IMR-90 (cell line): ENCODE measurements at regions not wholly inside any gene's neighbourhood (a gene's known extent, or its start where the extent isn't known, plus 50 kb on each side); places are given as distances from the start of the nearest gene placed in this dataset.

Source experiments
- ATAC-seq: fragments of 200-7000 bp; cut with Tn5 transposase; 2 replicates; pipeline ENCODE4 v1.9.1; 2020; ENCODE audit warnings: low read depth, mild to moderate bottlenecking, moderate library complexity
- BruUV-seq: library from RNA; stranded (reverse); fragments of 400-500 nt; replicated peaks from 2 replicates; lab custom pipeline; 2021; lab: Mats Ljungman, UMichigan
- CTCF ChIA-PET: fragments of 300-600 bp; formaldehyde crosslinking; extraction: SDS; loops from one replicate; lab custom pipeline; 2021; ENCODE audit warnings: antibody characterized with exemption; lab: Yijun Ruan, JAX
- POLR2A ChIA-PET: fragments of 300-600 bp; sonication (Branson Sonifier 250); formaldehyde crosslinking; loops from one replicate; lab custom pipeline; 2022; ENCODE audit warnings: antibody characterized with exemption; ENCODE audit not compliant: unreplicated experiment; lab: Charles Lee
- DNase-seq: peaks from one replicate; pipeline ENCODE4 v3.0.0; 2013
- H2AFZ ChIP-seq: replicated peaks from 2 replicates; pipeline ENCODE3; 2013; ENCODE audit warnings: low read length, mild to moderate bottlenecking; ENCODE audit not compliant: poor library complexity
- H2AK5ac ChIP-seq: 2 replicates; pipeline ENCODE4 v1.6.1; 2013; ENCODE audit warnings: low read depth, low read length, inconsistent platforms
- H2AK9ac ChIP-seq: replicated peaks from 2 replicates; pipeline ENCODE3; 2013; ENCODE audit warnings: mild to moderate bottlenecking, low read depth, low read length, moderate library complexity; ENCODE audit not compliant: poor library complexity
- H2BK120ac ChIP-seq: 2 replicates; pipeline ENCODE4 v1.6.1; 2013; ENCODE audit warnings: low read depth, low read length, inconsistent platforms
- H2BK15ac ChIP-seq: 3 replicates; pipeline ENCODE4 v1.6.1; 2013; ENCODE audit warnings: low read depth, low read length, inconsistent platforms
- H2BK20ac ChIP-seq: 2 replicates; pipeline ENCODE4 v1.6.1; 2013; ENCODE audit warnings: low read depth, mild to moderate bottlenecking, inconsistent platforms, low read length, moderate library complexity
- H2BK5ac ChIP-seq: 2 replicates; pipeline ENCODE4 v1.6.1; 2013; ENCODE audit warnings: mild to moderate bottlenecking, low read depth, low read length, inconsistent platforms; ENCODE audit not compliant: poor library complexity, severe bottlenecking
- H3K14ac ChIP-seq: replicated peaks from 2 replicates; pipeline ENCODE4 v1.6.1; 2013; ENCODE audit warnings: low read depth, low read length, inconsistent platforms
- H3K18ac ChIP-seq: 2 replicates; pipeline ENCODE4 v1.6.1; 2013; ENCODE audit warnings: low read depth, low read length, control low read depth
- H3K23ac ChIP-seq: 2 replicates; pipeline ENCODE4 v1.6.1; 2013; ENCODE audit warnings: low read depth, low read length, inconsistent platforms
- H3K27ac ChIP-seq: 2 replicates; pipeline ENCODE4 v1.5.1; 2013; ENCODE audit warnings: mild to moderate bottlenecking, control low read depth, low read length; ENCODE audit not compliant: insufficient read depth
- H3K27me3 ChIP-seq: 2 replicates; pipeline ENCODE4 v1.6.1; 2013; ENCODE audit warnings: low read length; ENCODE audit not compliant: control insufficient read depth, insufficient read depth
- H3K36me3 ChIP-seq: 2 replicates; pipeline ENCODE4 v1.6.1; 2013; ENCODE audit warnings: low read length, mixed read lengths; ENCODE audit not compliant: control insufficient read depth, insufficient read depth
- H3K4ac ChIP-seq: 2 replicates; pipeline ENCODE4 v1.6.1; 2013; ENCODE audit warnings: low read depth, low read length, inconsistent platforms
- H3K4me1 ChIP-seq: 2 replicates; pipeline ENCODE4 v1.6.1; 2013; ENCODE audit warnings: low read length, mixed read lengths; ENCODE audit not compliant: control insufficient read depth, insufficient read depth
- H3K4me2 ChIP-seq: 2 replicates; pipeline ENCODE4 v1.6.1; 2013; ENCODE audit warnings: low read depth, mild to moderate bottlenecking, control low read depth, low read length, moderate library complexity
- H3K4me3 ChIP-seq: 2 replicates; pipeline ENCODE4 v1.5.1; 2013; ENCODE audit warnings: low read depth, mild to moderate bottlenecking, control low read depth, low read length, moderate library complexity; ENCODE audit not compliant: insufficient read depth
- H3K56ac ChIP-seq: 2 replicates; pipeline ENCODE4 v1.6.1; 2013; ENCODE audit warnings: low read length, inconsistent platforms; ENCODE audit not compliant: insufficient read depth; ENCODE audit errors: extremely low read depth
- H3K79me1 ChIP-seq, 2 experiments: 2 replicates each; pipeline ENCODE4 v1.6.1; 2013; ENCODE audit warnings: low read length in 2 of 2, inconsistent platforms in 1 of 2, low read depth in 1 of 2
- H3K9ac ChIP-seq: 2 replicates; pipeline ENCODE4 v1.6.1; 2013; ENCODE audit warnings: low read depth, low read length, control low read depth
- H3K9me1 ChIP-seq: 2 replicates; pipeline ENCODE4 v1.6.1; 2013; ENCODE audit warnings: low read length, inconsistent platforms; ENCODE audit not compliant: insufficient read depth
- H3K9me3 ChIP-seq: 2 replicates; pipeline ENCODE4 v1.6.1; 2013; ENCODE audit warnings: low read length; ENCODE audit not compliant: control insufficient read depth, insufficient read depth
- H4K20me1 ChIP-seq: 2 replicates; pipeline ENCODE4 v1.6.1; 2013; ENCODE audit warnings: low read length, inconsistent platforms; ENCODE audit not compliant: insufficient read depth
- H4K5ac ChIP-seq: 2 replicates; pipeline ENCODE4 v1.6.1; 2013; ENCODE audit warnings: mild to moderate bottlenecking, low read depth, low read length, control low read depth
- H4K8ac ChIP-seq, 2 experiments: 2 replicates each; pipeline ENCODE4 v1.6.1; 2013; ENCODE audit warnings: low read depth in 2 of 2, low read length in 2 of 2, control low read depth in 1 of 2, inconsistent platforms in 1 of 2
- H4K91ac ChIP-seq: 2 replicates; pipeline ENCODE4 v1.6.1; 2013; ENCODE audit warnings: low read depth, low read length, inconsistent platforms; ENCODE audit not compliant: insufficient read depth
- BHLHE40 ChIP-seq: fragments of 150-350 bp; IDR thresholded peaks from 2 replicates; pipeline ENCODE4 v1.6.1; 2016; ENCODE audit warnings: mild to moderate bottlenecking, low read depth, low read length
- CHD1 ChIP-seq: IDR thresholded peaks from 2 replicates; pipeline ENCODE4 v1.6.1; 2012; ENCODE audit warnings: low read depth, low read length, improper control_type of control experiment
- MAZ ChIP-seq: IDR thresholded peaks from 2 replicates; pipeline ENCODE4 v1.6.1; 2012; ENCODE audit warnings: low read depth, mild to moderate bottlenecking, low read length, improper control_type of control experiment, moderate library complexity, borderline replicate concordance
- MXI1 ChIP-seq: IDR thresholded peaks from 2 replicates; pipeline ENCODE4 v1.6.1; 2012; ENCODE audit warnings: low read depth, mild to moderate bottlenecking, low read length, moderate library complexity, borderline replicate concordance
- POLR2A ChIP-seq: IDR thresholded peaks from 2 replicates; pipeline ENCODE4 v1.6.1; 2012; ENCODE audit warnings: mild to moderate bottlenecking, low read depth, low read length
- RCOR1 ChIP-seq: IDR thresholded peaks from 2 replicates; pipeline ENCODE4 v1.6.1; 2012; ENCODE audit warnings: mild to moderate bottlenecking, low read length, improper control_type of control experiment; ENCODE audit not compliant: insufficient replicate concordance
- WGBS, 2 experiments: methylation state at CpG; one replicate each; pipeline versions ENCODE4 v1.1.5 to v1.1.7; 2013; ENCODE audit warnings: missing lambda C conversion rate in 2 of 2; ENCODE audit not compliant: insufficient read length in 1 of 2; ENCODE audit errors: extremely low coverage in 2 of 2; 5-methylcytosine and 5-hydroxymethylcytosine counted together
- dilution Hi-C: fragments of 300-500 bp; cut with HindIII; formaldehyde crosslinking; loops from one replicate; pipeline ENCODE4 v1.14.3; 2018; ENCODE audit warnings: low sequenced_read_pairs; ENCODE audit not compliant: unreplicated experiment
- in situ Hi-C: fragments of 300-500 bp; cut with MboI; formaldehyde crosslinking; loops from 3 replicates; pipeline ENCODE4 v1.14.3; 2019; ENCODE audit warnings: low sequenced_read_pairs, inconsistent platforms, mixed read lengths
- intact Hi-C: fragments of 100-400 bp; cut with micrococcal nuclease; formaldehyde crosslinking; loops from 2 replicates; pipeline ENCODE4 v1.10.0; 2022
- TF ChIP-seq, protein P1 (sequence below): conservative IDR thresholded peaks from 2 replicates; pipeline ENCODE4 v1.5.1; 2012; ENCODE audit warnings: mild to moderate bottlenecking, low read depth, low read length, improper control_type of control experiment
- TF ChIP-seq, protein P2 (sequence below): fragments of 150-350 bp; IDR thresholded peaks from 2 replicates; pipeline ENCODE4 v1.6.1; 2017; ENCODE audit warnings: mild to moderate bottlenecking, antibody characterized with exemption, low read length, low read depth

DNA sequence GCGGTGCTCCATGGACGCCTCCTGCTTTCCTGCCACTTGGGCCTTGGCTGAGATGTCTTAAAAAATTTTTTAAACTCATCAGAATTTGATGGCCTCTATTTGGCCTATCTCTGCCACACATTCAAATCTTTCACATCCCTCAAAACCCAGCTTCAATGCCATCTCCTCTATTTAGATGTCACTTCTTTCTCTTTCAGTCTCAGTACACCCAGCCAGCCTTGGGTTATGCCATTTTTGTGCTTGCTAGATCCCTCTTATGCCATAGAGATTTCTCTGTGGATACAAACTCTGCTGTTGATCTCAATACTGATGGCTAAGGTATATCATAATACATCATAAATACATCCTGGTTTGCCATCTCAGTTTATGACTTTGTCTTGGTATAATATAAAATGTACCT, 222.3 kb upstream of the TPRG1 start:
- 0 out of 2 replicates have a peak overlapping the region, but pooled peaks have one; percentile 19 for H4K5ac ChIP-seq
- in situ Hi-C loops (no loop called here), intact Hi-C loops (no loop called here), dilution Hi-C loops (no loop called here)
- H2AK5ac ChIP-seq: peak overlapping the region; percentile 96
- no peak overlapping the region for H2AK9ac ChIP-seq
- no peak overlapping the region for H3K27ac ChIP-seq
- H3K4me3 ChIP-seq: no peak overlapping the region
- TF ChIP-seq MXI1: no peak
- TF ChIP-seq, protein P1, sequence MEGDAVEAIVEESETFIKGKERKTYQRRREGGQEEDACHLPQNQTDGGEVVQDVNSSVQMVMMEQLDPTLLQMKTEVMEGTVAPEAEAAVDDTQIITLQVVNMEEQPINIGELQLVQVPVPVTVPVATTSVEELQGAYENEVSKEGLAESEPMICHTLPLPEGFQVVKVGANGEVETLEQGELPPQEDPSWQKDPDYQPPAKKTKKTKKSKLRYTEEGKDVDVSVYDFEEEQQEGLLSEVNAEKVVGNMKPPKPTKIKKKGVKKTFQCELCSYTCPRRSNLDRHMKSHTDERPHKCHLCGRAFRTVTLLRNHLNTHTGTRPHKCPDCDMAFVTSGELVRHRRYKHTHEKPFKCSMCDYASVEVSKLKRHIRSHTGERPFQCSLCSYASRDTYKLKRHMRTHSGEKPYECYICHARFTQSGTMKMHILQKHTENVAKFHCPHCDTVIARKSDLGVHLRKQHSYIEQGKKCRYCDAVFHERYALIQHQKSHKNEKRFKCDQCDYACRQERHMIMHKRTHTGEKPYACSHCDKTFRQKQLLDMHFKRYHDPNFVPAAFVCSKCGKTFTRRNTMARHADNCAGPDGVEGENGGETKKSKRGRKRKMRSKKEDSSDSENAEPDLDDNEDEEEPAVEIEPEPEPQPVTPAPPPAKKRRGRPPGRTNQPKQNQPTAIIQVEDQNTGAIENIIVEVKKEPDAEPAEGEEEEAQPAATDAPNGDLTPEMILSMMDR: no peak
- TF ChIP-seq BHLHE40: no peak
- no peak for TF ChIP-seq MAZ
- TF ChIP-seq, protein P2, sequence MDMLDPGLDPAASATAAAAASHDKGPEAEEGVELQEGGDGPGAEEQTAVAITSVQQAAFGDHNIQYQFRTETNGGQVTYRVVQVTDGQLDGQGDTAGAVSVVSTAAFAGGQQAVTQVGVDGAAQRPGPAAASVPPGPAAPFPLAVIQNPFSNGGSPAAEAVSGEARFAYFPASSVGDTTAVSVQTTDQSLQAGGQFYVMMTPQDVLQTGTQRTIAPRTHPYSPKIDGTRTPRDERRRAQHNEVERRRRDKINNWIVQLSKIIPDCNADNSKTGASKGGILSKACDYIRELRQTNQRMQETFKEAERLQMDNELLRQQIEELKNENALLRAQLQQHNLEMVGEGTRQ: no peak
- TF ChIP-seq POLR2A: no peak
- no peak for TF ChIP-seq CHD1
- no peak for TF ChIP-seq RCOR1
- peaks cover 19% of the 10 kb centered on the region for H3K4me1 ChIP-seq
- H4K8ac ChIP-seq: peak overlapping the region; percentile 17 to 50; a peak in 1 of 4 replicates
- BruUV-seq: no TSS peak
- H3K56ac ChIP-seq: no peak overlapping the region
- H3K36me3 ChIP-seq: no peaks in the 10 kb centered on the region
- no peak overlapping the region for H4K91ac ChIP-seq
- CTCF ChIA-PET: no interaction called here
- H2BK120ac ChIP-seq: peak overlapping the region; percentile 53; the same call in 1 of the 2 replicates
- DNase-seq: no peak
- H3K18ac ChIP-seq: peak overlapping the region; percentile 55; the same call in 1 of the 2 replicates
- POLR2A ChIA-PET: no interaction called here
- peaks cover 20% of the 10 kb centered on the region for H3K9me1 ChIP-seq
- H3K23ac ChIP-seq: no peak overlapping the region
- no peak for ATAC-seq
- H3K4me2 ChIP-seq: no peak overlapping the region
- H3K9ac ChIP-seq: no peak overlapping the region
- peak overlapping the region; percentile 74 for H2BK20ac ChIP-seq
- H3K79me1 ChIP-seq: peaks cover 4 to 19% of the 10 kb centered on the region in 2 experiments; a peak in 3 of 4 replicates
- H2AFZ ChIP-seq: no peak overlapping the region
- 100% methylated on average over 2 of the region's 2 CpGs; no CpG with 5 or more reads in 1 of the 2 experiments for WGBS, 2 experiments
- H3K14ac ChIP-seq: peak overlapping the region; percentile 28; the same call in 1 of the 2 replicates
- no peak overlapping the region for H2BK5ac ChIP-seq
- no peaks in the 10 kb centered on the region for H4K20me1 ChIP-seq
- H2BK15ac ChIP-seq: peak overlapping the region; percentile 60; the same call in 1 of the 3 replicates
- peak overlapping the region; percentile 80 for H3K4ac ChIP-seq
- no peaks in the 10 kb centered on the region for H3K9me3 ChIP-seq
- no peaks in the 10 kb centered on the region for H3K27me3 ChIP-seq
